Endothelial cell of umbilical vein (primary cell): ENCODE measurements at regions not wholly inside any gene's neighbourhood (a gene's known extent, or its start where the extent isn't known, plus 50 kb on each side); places are given as distances from the start of the nearest gene placed in this dataset.

Experiments
- BruUV-seq: library from RNA; stranded (reverse); fragments of 400-500 nt; replicated peaks from 2 replicates; lab custom pipeline; 2021; lab: Mats Ljungman, UMichigan
- CTCF ChIA-PET: fragments of 300-600, 350-600 bp; sonication (Branson Sonifier 250); formaldehyde crosslinking; loops from one replicate; lab custom pipeline; 2021; ENCODE audit warnings: antibody characterized with exemption, inconsistent platforms; lab: Charles Lee
- POLR2A ChIA-PET: fragments of 300-600, 350-600 bp; sonication (Branson Sonifier 250); formaldehyde crosslinking; loops from one replicate; lab custom pipeline; 2021; ENCODE audit warnings: antibody characterized with exemption, inconsistent platforms; lab: Charles Lee
- DNase-seq: peaks from one replicate; pipeline ENCODE4 v3.0.0-alpha.2; 2011; ENCODE audit warnings: low read depth, low spot score
- FAIRE-seq: peaks from 2 replicates; lab custom pipeline; 2011; peaks lifted over from hg19 to GRCh38; lab: Jason Lieb, UNC
- H2AFZ ChIP-seq: 2 replicates; pipeline ENCODE4 v1.6.0; 2012; ENCODE audit warnings: low read depth, low read length, control low read depth, inconsistent platforms
- H3K27ac ChIP-seq: 2 replicates; pipeline ENCODE4 v1.5.1; 2011; ENCODE audit warnings: low read depth, mild to moderate bottlenecking, control low read depth, low read length, moderate library complexity; ENCODE audit not compliant: insufficient read depth
- H3K27me3 ChIP-seq, 2 experiments: 2 replicates each; pipeline versions ENCODE4 v1.6.0 to v1.6.1; 2011; ENCODE audit warnings: low read length in 2 of 2, mixed read lengths in 1 of 2; ENCODE audit not compliant: control insufficient read depth in 2 of 2, insufficient read depth in 2 of 2
- H3K36me3 ChIP-seq, 2 experiments: 2 replicates in 1 of 2; 3 replicates in 1 of 2; pipeline ENCODE4 v1.5.1; 2011; ENCODE audit warnings: low read length in 2 of 2, mild to moderate bottlenecking in 1 of 2, moderate library complexity in 1 of 2; ENCODE audit not compliant: control insufficient read depth in 2 of 2, insufficient read depth in 2 of 2; ENCODE audit errors: extremely low read depth in 1 of 2
- H3K4me1 ChIP-seq: 3 replicates; pipeline ENCODE4 v1.5.1; 2011; ENCODE audit warnings: mild to moderate bottlenecking, low read length; ENCODE audit not compliant: control insufficient read depth, insufficient read depth; ENCODE audit errors: extremely low read depth
- H3K4me2 ChIP-seq: 2 replicates; pipeline ENCODE4 v1.6.1; 2011; ENCODE audit warnings: low read length, control low read depth, mixed read lengths; ENCODE audit not compliant: insufficient read depth
- H3K4me3 ChIP-seq, 3 experiments: fragments of 200-600 bp in 1 of 3; sonication (generic), shearing (Covaris generic) in 1 of 3; replicated peaks in 1 of 3; 2 replicates each; pipeline ENCODE4 v1.5.1; 2011 to 2016; ENCODE audit warnings: control low read depth in 3 of 3, low read length in 3 of 3, mild to moderate bottlenecking in 2 of 3, inconsistent platforms in 1 of 3, low read depth in 1 of 3, moderate library complexity in 1 of 3; ENCODE audit not compliant: insufficient read depth in 1 of 3
- H3K79me2 ChIP-seq: 2 replicates; pipeline ENCODE4 v1.6.0; 2012; ENCODE audit warnings: low read length, inconsistent platforms; ENCODE audit not compliant: control insufficient read depth, insufficient read depth
- H3K9ac ChIP-seq: replicated peaks from 2 replicates; pipeline ENCODE3; 2011; ENCODE audit warnings: low read length, control low read depth; ENCODE audit not compliant: insufficient read depth; ENCODE audit errors: extremely low read depth
- H3K9me1 ChIP-seq: replicated peaks from 3 replicates; pipeline ENCODE4 v1.6.0; 2011; ENCODE audit warnings: mild to moderate bottlenecking, low read length; ENCODE audit not compliant: control insufficient read depth, insufficient read depth; ENCODE audit errors: extremely low read depth
- H3K9me3 ChIP-seq: replicated peaks from 2 replicates; pipeline ENCODE4 v1.5.1; 2012; ENCODE audit warnings: low read length, inconsistent platforms; ENCODE audit not compliant: control insufficient read depth, insufficient read depth
- H4K20me1 ChIP-seq: replicated peaks from 2 replicates; pipeline ENCODE3; 2011; ENCODE audit warnings: mild to moderate bottlenecking, low read length; ENCODE audit not compliant: control insufficient read depth, insufficient read depth; ENCODE audit errors: extremely low read depth
- EZH2 ChIP-seq: IDR thresholded peaks from 2 replicates; pipeline ENCODE4 v1.6.1; 2012; ENCODE audit warnings: borderline replicate concordance, low read depth, mild to moderate bottlenecking, moderate library complexity, low read length, inconsistent platforms; ENCODE audit not compliant: severe bottlenecking
- FOS ChIP-seq: IDR thresholded peaks from 2 replicates; pipeline ENCODE4 v1.6.1; 2011; ENCODE audit warnings: mild to moderate bottlenecking, low read length, moderate library complexity, borderline replicate concordance; ENCODE audit not compliant: insufficient read depth
- GATA2 ChIP-seq: IDR thresholded peaks from 2 replicates; pipeline ENCODE4 v1.7.0; 2011; ENCODE audit warnings: low read depth, mild to moderate bottlenecking, moderate library complexity, mixed read lengths, low read length; ENCODE audit not compliant: insufficient read length, insufficient read depth
- JUN ChIP-seq: IDR thresholded peaks from 2 replicates; pipeline ENCODE4 v1.6.1; 2011; ENCODE audit warnings: borderline replicate concordance, low read depth; ENCODE audit not compliant: insufficient read length, insufficient read depth
- MYC ChIP-seq: IDR thresholded peaks from one replicate; pipeline ENCODE4 v1.6.1; 2011; ENCODE audit warnings: mild to moderate bottlenecking, low read depth, low read length
- POLR2A ChIP-seq: IDR thresholded peaks from 2 replicates; pipeline ENCODE4 v1.6.1; 2012; ENCODE audit warnings: low read depth, mild to moderate bottlenecking, control low read depth, low read length
- POLR2AphosphoS5 ChIP-seq: IDR thresholded peaks from 2 replicates; pipeline ENCODE4 v1.6.1; 2012; ENCODE audit warnings: low read depth, mild to moderate bottlenecking, control low read depth, low read length, moderate library complexity; ENCODE audit not compliant: insufficient read depth
- dilution Hi-C: fragments of 300-500 bp; cut with MboI; formaldehyde crosslinking; loops from one replicate; pipeline ENCODE4 v1.15.0; 2019; ENCODE audit warnings: low sequenced_read_pairs; ENCODE audit not compliant: extremely low pct_ligation_motif_present
- intact Hi-C: fragments of 100-400 bp; cut with micrococcal nuclease; formaldehyde crosslinking; loops from one replicate; pipeline ENCODE4 v1.10.0; 2022
- TF ChIP-seq, protein P1 (sequence below), 2 donors: IDR thresholded peaks; 1 replicate in 1 of 2; 2 replicates in 1 of 2; pipeline ENCODE4 v1.5.1; 2011; ENCODE audit warnings: low read length in 2 of 2, mild to moderate bottlenecking in 2 of 2, moderate library complexity in 2 of 2, control low read depth in 1 of 2, inconsistent platforms in 1 of 2, low read depth in 1 of 2; ENCODE audit not compliant: insufficient read depth in 1 of 2; ENCODE audit errors: extremely low read depth in 1 of 2
- TF ChIP-seq, protein P2 (sequence below): IDR thresholded peaks from 2 replicates; pipeline ENCODE4 v1.6.1; 2011; ENCODE audit not compliant: insufficient read depth, insufficient read length

DNA sequence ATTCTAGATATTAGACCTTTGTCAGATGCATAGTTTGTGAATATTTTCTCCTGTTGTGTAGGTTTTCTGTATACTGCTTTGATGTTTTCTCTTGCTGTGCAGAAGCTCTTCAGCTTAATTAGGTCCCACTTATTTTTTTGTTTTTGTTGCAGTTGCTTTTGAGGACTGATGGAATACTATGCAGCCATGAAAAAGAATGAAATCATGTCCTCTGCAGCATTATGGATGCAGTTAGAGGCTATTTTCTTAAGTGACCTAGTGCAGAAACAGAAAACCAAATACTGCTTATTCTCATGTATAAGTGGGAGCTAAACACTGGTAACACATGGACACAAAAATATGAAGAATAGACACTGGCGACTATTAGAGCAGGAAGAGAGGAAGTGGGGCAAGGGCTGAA lies 155.0 kb upstream of the HNMT start:
- Histone ChIP-seq H3K27ac (no peak overlapping the region), H3K9ac (no peak overlapping the region), H3K27me3 (no peaks in the 10 kb centered on the region), H3K9me1 (no peaks in the 10 kb centered on the region), H3K4me2 (no peak overlapping the region), H2AFZ (no peak overlapping the region), H3K36me3 (no peaks in the 10 kb centered on the region), H3K4me3 (no peak overlapping the region), H3K79me2 (no peaks in the 10 kb centered on the region), H4K20me1 (no peaks in the 10 kb centered on the region), H3K9me3 (no peaks in the 10 kb centered on the region), H3K4me1 (no peaks in the 10 kb centered on the region)
- dilution Hi-C loops, result no loop called here
- ChIA-PET CTCF (no interaction called here), POLR2A (no interaction called here)
- FAIRE-seq (no peak), DNase-seq (no peak)
- intact Hi-C loops, result no loop called here
- BruUV-seq, result no TSS peak
- no peak for TF ChIP-seq POLR2AphosphoS5
- no peak for TF ChIP-seq FOS
- no peak for TF ChIP-seq JUN
- TF ChIP-seq POLR2A, result no peak
- TF ChIP-seq GATA2, result no peak
- TF ChIP-seq EZH2, result no peak
- TF ChIP-seq, protein P1, sequence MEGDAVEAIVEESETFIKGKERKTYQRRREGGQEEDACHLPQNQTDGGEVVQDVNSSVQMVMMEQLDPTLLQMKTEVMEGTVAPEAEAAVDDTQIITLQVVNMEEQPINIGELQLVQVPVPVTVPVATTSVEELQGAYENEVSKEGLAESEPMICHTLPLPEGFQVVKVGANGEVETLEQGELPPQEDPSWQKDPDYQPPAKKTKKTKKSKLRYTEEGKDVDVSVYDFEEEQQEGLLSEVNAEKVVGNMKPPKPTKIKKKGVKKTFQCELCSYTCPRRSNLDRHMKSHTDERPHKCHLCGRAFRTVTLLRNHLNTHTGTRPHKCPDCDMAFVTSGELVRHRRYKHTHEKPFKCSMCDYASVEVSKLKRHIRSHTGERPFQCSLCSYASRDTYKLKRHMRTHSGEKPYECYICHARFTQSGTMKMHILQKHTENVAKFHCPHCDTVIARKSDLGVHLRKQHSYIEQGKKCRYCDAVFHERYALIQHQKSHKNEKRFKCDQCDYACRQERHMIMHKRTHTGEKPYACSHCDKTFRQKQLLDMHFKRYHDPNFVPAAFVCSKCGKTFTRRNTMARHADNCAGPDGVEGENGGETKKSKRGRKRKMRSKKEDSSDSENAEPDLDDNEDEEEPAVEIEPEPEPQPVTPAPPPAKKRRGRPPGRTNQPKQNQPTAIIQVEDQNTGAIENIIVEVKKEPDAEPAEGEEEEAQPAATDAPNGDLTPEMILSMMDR (IDR thresholded peaks at IDR 0.05; ENCODE audit: extremely low read depth in 1 of 2, insufficient read depth in 1 of 2, low read depth in 1 of 2, low read length in 2 of 2), result no peak
- TF ChIP-seq, protein P2, sequence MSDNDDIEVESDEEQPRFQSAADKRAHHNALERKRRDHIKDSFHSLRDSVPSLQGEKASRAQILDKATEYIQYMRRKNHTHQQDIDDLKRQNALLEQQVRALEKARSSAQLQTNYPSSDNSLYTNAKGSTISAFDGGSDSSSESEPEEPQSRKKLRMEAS, result no peak
- no peak for TF ChIP-seq MYC
